ENCODE measurements at regions not wholly inside any gene's neighbourhood (a gene's known extent, or its start where the extent isn't known, plus 50 kb on each side); places are given as distances from the start of the nearest gene placed in this dataset.
A peak's percentile ranks its signal among the peaks of the same experiment; 100 is the strongest.

- peak; percentile 95 for TF ChIP-seq CTCF (conservative IDR thresholded peaks at IDR 0.05; ENCODE audit: low read length)
- no peak for TF ChIP-seq EZH2phosphoT487 (IDR thresholded peaks at IDR 0.05; ENCODE audit: borderline replicate concordance)
Observed at GRCh38 chr14:21852061-21852664, 178.5 kb upstream of the OR4E1 start.

Measured in Loucy (cell line).